ENCODE measurements at regions not wholly inside any gene's neighbourhood (a gene's known extent, or its start where the extent isn't known, plus 50 kb on each side); places are given as distances from the start of the nearest gene placed in this dataset.

- no peak for DNase-seq
These were observed 53.0 kb upstream of the ANKEF1 start for GRCh38 chr20:9981829-9982228.

- DNase-seq: peak; percentile 77
These were observed 56.3 kb upstream of the ANKEF1 start for GRCh38 chr20:9978397-9979004.

- DNase-seq: no peak
These were observed 57.2 kb upstream of the ANKEF1 start for GRCh38 chr20:9977629-9978028.

GRCh38 chr20:9974324-9974723, 60.5 kb upstream of the ANKEF1 start:
- DNase-seq: no peak

GRCh38 chr20:9971746-9972145, 63.0 kb upstream of the ANKEF1 start:
- no peak for DNase-seq

- DNase-seq: no peak
These were observed 65.2 kb upstream of the ANKEF1 start for GRCh38 chr20:9969626-9970025.

- no peak for DNase-seq
These were observed 66.8 kb upstream of the ANKEF1 start for GRCh38 chr20:9968015-9968414.

GRCh38 chr20:9966966-9967365, 67.8 kb upstream of the ANKEF1 start:
- DNase-seq: no peak

- DNase-seq: no peak
These were observed 71.8 kb upstream of the ANKEF1 start for GRCh38 chr20:9963029-9963428.

- DNase-seq: no peak
These were observed 76.1 kb upstream of the ANKEF1 start for GRCh38 chr20:9958693-9959092.

- DNase-seq: no peak
These were observed 79.1 kb upstream of the ANKEF1 start for GRCh38 chr20:9955646-9956045.

- DNase-seq: no peak
These were observed 85.2 kb upstream of the ANKEF1 start for GRCh38 chr20:9949563-9949962.

- no peak for DNase-seq
These were observed 89.4 kb upstream of the ANKEF1 start for GRCh38 chr20:9945408-9945807.

- no peak for DNase-seq
These were observed 92.1 kb upstream of the ANKEF1 start for GRCh38 chr20:9942736-9943135.

- DNase-seq: no peak
These were observed 94.5 kb upstream of the ANKEF1 start for GRCh38 chr20:9940329-9940728.

GRCh38 chr20:9939231-9939630, 95.6 kb upstream of the ANKEF1 start:
- no peak for DNase-seq

GRCh38 chr20:9935285-9935684, 96.4 kb upstream of the PAK5 start:
- no peak for DNase-seq

- no peak for DNase-seq
These were observed 91.3 kb upstream of the PAK5 start for GRCh38 chr20:9930142-9930541.

- DNase-seq: no peak
These were observed 90.1 kb upstream of the PAK5 start for GRCh38 chr20:9928955-9929354.

- peak; percentile 46 for DNase-seq
These were observed 89.4 kb upstream of the PAK5 start for GRCh38 chr20:9928281-9928737.

GRCh38 chr20:9927224-9927623, 88.3 kb upstream of the PAK5 start:
- DNase-seq: no peak

GRCh38 chr20:9926476-9926875, 87.6 kb upstream of the PAK5 start:
- no peak for DNase-seq

GRCh38 chr20:9926007-9926406, 87.1 kb upstream of the PAK5 start:
- no peak for DNase-seq

- no peak for DNase-seq
These were observed 84.8 kb upstream of the PAK5 start for GRCh38 chr20:9923648-9924047.

- DNase-seq: no peak
These were observed 82.0 kb upstream of the PAK5 start for GRCh38 chr20:9920866-9921265.

Data from activated CD4-positive, alpha-beta T cell treated with anti-CD3 and anti-CD28 coated beads, Interleukin-10, Interleukin-2, amounts not matched to agents 100 ng/mL and 50 ng/mL, durations not matched to agents 16 hours and 8 hours (primary cell).